GM12878 (cell line): ENCODE measurements at regions not wholly inside any gene's neighbourhood (a gene's known extent, or its start where the extent isn't known, plus 50 kb on each side); places are given as distances from the start of the nearest gene placed in this dataset.

ENCODE experiments used
- CTCF ChIP-seq, 3 experiments: IDR thresholded peaks in 2 of 3; conservative IDR thresholded peaks in 1 of 3; 2 replicates each; pipeline ENCODE4 v1.5.1; 2011; ENCODE audit warnings: low read depth in 3 of 3, low read length in 3 of 3, mild to moderate bottlenecking in 3 of 3, control low read depth in 2 of 3, moderate library complexity in 2 of 3, inconsistent platforms in 1 of 3, mixed read lengths in 1 of 3; ENCODE audit not compliant: control insufficient read depth in 2 of 3, insufficient read depth in 1 of 3; ENCODE audit errors: extremely low read depth in 1 of 3
- FOXK2 ChIP-seq: fragments of 450-650 bp; IDR thresholded peaks from 2 replicates; pipeline ENCODE4 v1.6.1; 2017; ENCODE audit warnings: mild to moderate bottlenecking, moderate library complexity
- POLR2A ChIP-seq: IDR thresholded peaks from 2 replicates; pipeline ENCODE4 v1.6.1; 2011; ENCODE audit warnings: low read depth, mild to moderate bottlenecking, low read length
- RAD21 ChIP-seq: IDR thresholded peaks from 2 replicates; pipeline ENCODE4 v1.6.1; 2011; ENCODE audit warnings: mild to moderate bottlenecking, low read depth, low read length, moderate library complexity; ENCODE audit not compliant: insufficient read depth
- SUPT20H ChIP-seq: IDR thresholded peaks from 2 replicates; pipeline ENCODE4 v1.6.1; 2011; ENCODE audit warnings: low read depth, mild to moderate bottlenecking, low read length, moderate library complexity, borderline replicate concordance; ENCODE audit not compliant: control insufficient read depth
- TF ChIP-seq, protein P1 (sequence below): IDR thresholded peaks from 2 replicates; pipeline ENCODE4 v1.6.1; 2011; ENCODE audit warnings: low read depth, low read length, improper control_type of control experiment, borderline replicate concordance
- TF ChIP-seq, protein P2 (sequence below): fragments of 450-650 bp; formaldehyde crosslinking; IDR thresholded peaks from 2 replicates; pipeline ENCODE4 v1.5.0; 2022; ENCODE audit warnings: mild to moderate bottlenecking, missing genetic modification characterization

- no peak for TF ChIP-seq CTCF (IDR thresholded peaks at IDR 0.05 in 2 of 3, conservative IDR thresholded peaks at IDR 0.05 in 1 of 3; ENCODE audit: control insufficient read depth in 2 of 3, extremely low read depth in 1 of 3, insufficient read depth in 1 of 3, low read depth in 3 of 3, low read length in 3 of 3)
- TF ChIP-seq, protein P1, sequence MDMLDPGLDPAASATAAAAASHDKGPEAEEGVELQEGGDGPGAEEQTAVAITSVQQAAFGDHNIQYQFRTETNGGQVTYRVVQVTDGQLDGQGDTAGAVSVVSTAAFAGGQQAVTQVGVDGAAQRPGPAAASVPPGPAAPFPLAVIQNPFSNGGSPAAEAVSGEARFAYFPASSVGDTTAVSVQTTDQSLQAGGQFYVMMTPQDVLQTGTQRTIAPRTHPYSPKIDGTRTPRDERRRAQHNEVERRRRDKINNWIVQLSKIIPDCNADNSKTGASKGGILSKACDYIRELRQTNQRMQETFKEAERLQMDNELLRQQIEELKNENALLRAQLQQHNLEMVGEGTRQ, result no peak
- TF ChIP-seq SUPT20H, result no peak
- no peak for TF ChIP-seq RAD21
- no peak for TF ChIP-seq FOXK2
- TF ChIP-seq POLR2A, result no peak
- TF ChIP-seq, protein P2, sequence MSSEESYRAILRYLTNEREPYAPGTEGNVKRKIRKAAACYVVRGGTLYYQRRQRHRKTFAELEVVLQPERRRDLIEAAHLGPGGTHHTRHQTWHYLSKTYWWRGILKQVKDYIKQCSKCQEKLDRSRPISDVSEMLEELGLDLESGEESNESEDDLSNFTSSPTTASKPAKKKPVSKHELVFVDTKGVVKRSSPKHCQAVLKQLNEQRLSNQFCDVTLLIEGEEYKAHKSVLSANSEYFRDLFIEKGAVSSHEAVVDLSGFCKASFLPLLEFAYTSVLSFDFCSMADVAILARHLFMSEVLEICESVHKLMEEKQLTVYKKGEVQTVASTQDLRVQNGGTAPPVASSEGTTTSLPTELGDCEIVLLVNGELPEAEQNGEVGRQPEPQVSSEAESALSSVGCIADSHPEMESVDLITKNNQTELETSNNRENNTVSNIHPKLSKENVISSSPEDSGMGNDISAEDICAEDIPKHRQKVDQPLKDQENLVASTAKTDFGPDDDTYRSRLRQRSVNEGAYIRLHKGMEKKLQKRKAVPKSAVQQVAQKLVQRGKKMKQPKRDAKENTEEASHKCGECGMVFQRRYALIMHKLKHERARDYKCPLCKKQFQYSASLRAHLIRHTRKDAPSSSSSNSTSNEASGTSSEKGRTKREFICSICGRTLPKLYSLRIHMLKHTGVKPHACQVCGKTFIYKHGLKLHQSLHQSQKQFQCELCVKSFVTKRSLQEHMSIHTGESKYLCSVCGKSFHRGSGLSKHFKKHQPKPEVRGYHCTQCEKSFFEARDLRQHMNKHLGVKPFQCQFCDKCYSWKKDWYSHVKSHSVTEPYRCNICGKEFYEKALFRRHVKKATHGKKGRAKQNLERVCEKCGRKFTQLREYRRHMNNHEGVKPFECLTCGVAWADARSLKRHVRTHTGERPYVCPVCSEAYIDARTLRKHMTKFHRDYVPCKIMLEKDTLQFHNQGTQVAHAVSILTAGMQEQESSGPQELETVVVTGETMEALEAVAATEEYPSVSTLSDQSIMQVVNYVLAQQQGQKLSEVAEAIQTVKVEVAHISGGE (CRISPR knock-in tag), result no peak
Measured at GRCh38 chr5:40224421-40224820, 455.3 kb upstream of the PTGER4 start.
